Fibroblast of the conjunctiva (primary cell): ENCODE measurements at regions not wholly inside any gene's neighbourhood (a gene's known extent, or its start where the extent isn't known, plus 50 kb on each side); places are given as distances from the start of the nearest gene placed in this dataset.

Source experiments
- DNase-seq: peaks from one replicate; pipeline ENCODE4 v3.0.0-alpha.2; 2010; ENCODE audit warnings: low read depth

DNA sequence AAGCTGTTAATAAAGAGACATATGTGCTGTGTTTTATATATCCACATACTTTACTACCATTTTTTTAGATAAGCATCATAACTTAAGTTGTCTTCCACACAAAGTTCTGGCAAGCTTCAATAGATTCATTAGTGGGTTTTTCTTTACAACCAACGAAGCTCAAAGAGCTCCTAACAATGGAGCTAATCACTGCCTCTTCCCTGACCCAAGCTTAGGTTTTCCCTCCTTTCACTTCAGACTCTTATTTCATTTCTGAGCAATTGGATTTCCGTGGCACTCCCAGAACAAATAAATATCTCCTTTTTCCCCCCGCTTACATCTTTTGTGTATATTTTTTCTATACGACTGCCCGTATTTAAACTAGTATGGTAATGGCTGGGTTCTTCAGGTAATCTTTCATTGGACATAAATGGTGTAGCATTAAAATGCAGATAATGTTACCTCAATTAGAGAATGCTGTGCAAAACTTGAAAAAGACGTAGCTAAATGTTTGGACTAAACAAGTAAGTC, 275.5 kb upstream of the TMEM161B start:
- no peak for DNase-seq

DNA sequence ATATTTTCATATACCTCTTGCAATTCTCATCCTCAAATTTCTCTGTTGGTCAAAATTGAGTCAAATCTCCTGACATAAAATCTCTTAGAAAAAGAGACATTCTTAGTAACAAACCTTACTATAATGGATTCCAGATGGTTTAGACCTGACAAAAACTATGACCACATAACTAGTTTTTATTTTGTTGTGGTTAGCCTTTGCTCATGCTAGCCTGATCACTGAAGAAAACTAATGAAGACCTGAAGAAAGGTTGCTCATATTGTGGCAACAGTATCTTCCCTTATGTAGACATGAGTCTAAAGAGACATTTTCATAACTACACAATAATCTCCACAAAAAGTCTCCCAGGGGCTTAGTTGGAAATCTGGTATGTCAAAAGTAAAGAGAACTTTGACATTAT, 274.1 kb upstream of the TMEM161B start:
- no peak for DNase-seq

DNA sequence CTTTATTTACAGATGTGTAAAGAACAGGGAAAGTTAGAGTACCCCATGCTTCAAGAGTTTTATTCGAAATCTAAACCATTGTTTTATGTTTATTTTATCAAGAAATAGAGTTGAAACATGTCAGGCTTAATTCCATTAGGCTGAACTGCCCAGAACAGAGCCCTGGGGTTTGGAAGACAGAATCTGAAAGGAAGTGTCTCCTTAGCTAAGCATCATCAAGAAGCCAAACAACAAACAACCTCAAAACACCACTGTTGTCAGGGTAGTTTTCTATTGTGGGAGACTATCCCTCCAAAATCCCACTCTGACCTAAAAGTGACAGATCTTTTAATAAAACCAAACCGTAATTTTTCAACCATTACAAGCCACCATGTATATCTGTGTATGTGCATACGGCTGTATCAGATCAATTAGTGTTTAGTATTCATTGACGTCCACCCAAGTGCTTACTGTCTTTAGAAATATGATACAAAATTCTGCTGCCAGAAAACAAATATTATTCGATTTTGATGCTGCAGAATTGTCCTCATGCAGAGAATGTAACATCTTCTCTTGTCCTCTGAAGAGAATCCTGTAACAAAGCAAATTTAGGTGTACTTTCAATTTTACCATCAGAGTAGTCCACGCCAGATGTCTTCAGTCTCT, 271.9 kb upstream of the TMEM161B start:
- DNase-seq = no peak

DNA sequence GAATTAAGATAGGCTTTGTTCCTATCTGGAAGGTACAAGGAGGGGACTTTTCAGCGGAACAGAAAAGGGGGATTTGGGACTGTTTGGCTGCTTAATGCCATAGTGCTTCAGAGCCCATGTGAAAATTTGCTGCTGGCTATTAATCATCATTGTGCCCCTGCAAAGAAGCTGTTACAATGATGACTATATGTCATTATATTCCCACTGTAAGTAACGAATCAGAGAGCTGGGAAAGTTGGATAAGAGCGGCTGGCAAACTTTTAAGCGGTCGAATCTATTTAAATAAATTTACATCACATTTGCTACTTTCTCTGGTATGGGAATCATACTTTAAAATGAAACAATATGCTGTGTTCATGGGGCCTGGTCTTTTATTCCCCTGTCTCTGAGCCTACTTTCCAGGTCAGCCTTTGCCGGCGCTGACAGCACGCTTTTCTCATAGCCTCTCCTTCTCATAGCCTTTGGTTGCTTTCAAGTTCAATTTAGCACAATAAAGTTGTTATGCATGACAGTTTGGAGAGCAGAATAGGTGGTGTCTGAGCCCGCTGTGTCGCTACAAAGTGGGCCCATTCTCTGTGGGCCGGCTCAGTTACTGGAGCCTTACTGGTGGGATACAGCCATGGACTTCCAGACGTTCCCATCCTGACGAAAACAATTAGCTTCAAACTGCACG, 271.2 kb upstream of the TMEM161B start:
- no peak for DNase-seq

DNA sequence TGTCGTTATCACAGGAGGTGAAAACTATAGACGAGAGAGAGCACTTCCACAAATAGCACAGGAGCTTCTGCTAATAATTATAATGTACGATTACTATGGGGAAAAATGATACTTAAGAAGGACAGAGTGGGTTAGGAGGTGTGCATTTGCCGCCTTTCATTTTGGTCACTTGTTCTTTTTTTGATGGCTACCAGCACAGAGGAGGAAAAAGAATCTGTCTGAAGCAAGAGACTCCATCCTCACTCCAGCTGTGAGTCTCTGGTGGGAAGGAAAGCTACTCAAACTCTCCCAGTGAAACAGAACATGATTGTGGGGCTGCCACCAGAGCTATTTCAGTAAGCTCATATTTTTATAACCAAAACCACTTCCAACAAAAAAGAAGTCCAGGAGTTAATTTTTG, 270.4 kb upstream of the TMEM161B start:
- DNase-seq = no peak

DNA sequence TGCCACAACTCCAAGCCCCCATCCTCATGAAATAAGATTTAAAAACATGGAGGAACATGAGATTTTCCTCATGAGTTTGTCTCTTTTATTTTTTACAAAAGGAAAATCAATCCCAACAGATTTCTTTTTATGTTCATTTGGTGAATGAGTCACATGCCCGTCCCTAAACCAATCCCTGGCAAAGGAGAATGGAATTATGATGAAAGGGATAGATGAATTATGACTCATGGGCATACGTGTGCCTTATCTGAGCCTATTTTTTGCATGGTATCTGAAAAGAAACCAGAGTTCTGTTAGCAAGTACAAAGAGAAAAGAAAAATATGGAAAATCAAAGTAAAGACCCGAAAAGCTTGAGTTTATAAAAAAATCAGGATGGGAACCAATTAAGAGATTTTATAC, 267.5 kb upstream of the TMEM161B start:
- DNase-seq = no peak

DNA sequence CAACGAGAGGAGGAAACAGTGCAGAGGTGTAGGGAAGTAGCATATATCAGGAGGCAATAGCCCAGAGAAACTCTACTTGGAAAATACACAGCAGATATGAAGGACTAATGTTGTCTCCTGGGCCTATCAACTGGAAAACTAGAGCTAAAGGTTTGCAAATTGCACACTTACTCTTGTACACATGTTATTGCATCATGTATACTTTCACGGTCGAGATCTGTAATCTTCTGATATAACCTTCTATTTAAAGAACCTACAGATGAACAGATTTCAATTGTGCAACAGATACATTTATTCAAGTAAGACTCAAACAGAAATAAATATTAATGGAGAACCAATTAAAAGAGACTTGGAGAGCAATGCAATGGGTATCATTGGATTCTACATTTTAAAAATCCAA, 256.3 kb upstream of the TMEM161B start:
- DNase-seq = no peak

DNA sequence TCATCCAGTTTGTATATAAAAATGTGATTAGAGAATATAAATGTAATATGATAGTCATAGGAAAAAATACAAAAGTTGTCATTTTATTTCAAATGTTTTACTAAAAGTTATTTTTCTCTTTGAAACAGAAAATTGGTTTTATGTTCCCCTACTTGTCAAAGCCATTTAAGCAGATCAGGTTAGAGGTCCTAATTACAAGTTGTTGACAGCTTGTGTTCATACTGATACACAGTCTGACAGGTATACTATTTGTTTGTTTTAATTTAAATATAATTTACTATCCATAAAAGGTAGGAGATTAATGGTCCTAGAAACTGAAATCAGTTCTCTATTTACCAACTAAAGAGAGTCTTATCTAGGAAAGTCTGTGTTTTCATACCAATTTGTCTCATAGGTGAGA, 250.4 kb upstream of the TMEM161B start:
- DNase-seq = no peak

DNA sequence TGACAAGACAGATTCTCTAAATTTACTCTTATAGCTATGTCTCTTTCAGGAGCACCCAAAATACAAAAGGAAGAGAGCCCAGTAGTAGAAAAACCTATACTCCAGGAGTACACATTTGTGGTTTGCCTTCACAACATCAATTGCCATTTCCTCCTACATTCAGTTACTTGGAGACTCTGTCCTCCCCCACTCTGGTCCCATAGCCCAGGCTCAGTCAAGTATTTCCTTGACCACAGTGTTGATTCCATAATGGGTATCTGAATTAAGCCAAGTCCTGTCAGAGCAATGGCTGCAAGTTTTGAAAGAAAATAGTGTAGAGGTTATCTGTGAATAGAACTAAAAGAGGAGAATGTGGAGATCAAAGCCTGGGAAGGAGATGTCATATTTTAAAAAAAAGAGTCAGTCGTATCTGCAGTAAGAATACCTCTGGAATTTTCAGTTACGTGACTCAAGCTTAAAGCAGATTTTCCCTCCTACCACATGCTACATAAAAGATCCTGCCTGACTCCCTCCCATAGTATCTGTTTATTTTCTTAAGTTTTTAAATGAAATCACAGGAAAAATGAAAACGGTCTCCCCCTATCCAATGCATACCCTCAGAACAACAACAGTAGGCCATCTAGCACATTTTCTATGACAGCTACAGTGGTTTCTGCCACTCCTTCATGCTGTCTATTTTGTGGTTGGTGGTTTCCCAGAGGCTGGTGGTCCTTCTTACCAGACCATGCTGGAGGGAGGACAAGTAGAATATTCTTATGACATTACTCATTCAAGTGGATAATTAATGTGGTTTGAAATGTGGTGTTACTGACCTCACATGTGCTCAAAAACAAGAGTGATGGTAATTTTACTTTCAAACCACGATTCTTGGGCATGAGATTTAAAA, 249.7 kb upstream of the TMEM161B start:
- no peak for DNase-seq

DNA sequence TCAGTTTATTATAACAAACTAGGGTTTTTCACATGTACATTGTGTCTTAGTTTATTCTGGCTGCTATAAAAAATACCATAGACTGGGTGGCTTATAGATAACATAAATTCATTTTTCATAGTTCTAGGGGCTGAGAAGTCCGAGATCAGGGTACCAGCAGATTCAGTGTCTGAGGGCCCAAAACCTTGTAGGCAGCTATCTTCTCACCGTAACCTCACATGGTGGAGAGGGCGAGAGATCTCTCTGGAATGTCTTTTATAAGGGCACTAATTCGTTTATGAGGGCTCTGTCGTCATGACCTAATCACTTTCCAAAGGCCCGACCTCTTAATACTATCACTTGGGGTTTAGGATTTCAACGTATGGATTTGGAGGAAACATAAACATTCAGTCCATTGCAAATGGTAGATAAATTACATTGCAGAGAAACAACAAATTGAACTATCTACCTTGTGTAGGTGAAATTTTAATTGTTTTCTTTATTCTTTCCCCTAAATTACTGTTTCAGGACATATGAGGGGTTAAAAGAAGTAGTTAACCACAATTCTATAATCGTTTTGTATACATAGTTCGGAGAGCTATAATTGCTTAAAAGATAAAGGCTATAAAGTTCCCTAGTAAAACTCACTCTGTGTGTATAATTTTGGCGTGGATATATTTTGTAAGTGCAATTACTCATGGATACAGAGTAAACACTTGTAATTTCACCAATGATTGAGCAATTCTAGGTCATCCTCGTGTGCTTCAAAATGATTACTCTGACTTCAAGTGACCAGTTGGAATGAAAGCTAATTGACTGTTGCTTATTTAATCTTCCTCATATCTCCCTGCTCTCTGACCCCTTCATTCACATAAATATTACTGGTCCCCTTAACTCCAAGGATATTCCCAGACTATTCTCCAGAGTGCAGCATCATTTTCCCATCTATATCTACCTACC, 247.5 kb upstream of the TMEM161B start:
- DNase-seq = no peak

DNA sequence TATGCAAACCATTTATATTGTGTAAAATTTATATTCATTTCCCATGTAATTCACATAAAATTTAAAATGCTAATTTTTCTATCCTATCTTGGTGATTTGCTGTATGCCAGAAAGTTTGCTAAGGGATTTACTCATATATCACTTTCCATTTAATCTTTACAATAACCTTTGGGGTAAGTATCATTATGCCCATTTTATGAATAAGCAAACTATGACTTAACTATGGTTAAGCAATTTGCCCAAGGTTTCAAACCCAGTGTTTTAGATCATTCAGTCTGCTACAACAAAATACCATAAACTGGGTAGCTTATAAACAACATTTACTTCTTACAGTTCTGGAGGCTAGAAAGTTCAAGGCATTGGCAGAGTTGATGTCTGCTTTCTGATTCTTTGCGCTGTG, 246.4 kb upstream of the TMEM161B start:
- no peak for DNase-seq

DNA sequence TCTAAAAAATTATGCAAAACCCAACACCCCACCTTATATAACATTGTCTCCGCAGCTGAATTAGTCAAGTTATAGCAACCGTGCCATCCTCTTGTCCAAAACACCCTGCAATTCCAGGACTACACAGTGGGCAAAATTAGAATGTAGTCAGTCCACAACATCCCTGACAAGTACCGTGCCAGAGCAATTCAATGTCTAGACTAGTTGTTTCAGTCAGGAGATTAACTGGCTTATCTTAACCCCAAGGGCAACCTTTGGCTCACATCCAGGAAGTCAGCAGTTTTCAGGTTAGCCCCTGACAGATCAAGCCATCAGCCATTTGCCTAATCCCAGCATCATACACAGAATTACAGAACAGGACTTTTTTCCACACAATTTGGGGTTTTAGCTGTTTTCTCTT, 240.8 kb upstream of the TMEM161B start:
- no peak for DNase-seq

DNA sequence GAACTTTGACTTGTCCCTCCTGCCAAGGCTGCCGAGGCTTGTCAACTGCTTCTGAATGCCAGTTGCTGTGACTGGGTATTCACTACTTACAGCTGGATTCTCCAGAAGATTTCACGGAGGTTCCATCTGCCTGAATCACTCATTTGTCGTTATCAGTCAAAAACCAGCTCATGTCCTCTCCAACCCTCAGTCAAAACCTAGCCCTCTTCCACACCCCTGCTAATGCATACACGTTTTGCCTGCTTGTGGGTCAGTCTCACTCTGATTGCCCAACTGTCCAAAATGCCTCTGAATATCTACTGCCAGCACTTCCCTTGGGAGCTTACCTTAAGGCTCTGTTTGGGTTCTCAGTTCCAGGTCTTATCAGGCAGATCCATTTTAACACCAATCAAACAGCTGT, 238.6 kb upstream of the TMEM161B start:
- DNase-seq = no peak

DNA sequence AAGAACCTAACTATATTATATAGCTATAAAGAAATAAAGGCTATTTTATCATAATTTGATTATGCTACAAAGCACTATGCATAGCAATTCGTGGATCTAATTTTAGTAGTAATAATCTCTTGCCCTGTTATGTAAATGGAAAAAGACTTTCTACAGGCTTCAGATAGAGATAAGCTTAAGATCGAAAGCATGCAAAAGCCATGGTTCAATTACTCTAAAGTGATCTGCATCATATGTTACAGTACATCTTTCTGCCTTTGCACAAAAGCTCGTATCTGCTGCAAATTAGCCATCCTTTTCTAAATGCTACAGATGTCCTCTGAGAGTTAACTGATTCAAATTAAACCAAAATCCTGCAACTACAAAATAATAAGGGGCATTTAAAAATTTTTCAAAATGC, 234.8 kb upstream of the TMEM161B start:
- no peak for DNase-seq

DNA sequence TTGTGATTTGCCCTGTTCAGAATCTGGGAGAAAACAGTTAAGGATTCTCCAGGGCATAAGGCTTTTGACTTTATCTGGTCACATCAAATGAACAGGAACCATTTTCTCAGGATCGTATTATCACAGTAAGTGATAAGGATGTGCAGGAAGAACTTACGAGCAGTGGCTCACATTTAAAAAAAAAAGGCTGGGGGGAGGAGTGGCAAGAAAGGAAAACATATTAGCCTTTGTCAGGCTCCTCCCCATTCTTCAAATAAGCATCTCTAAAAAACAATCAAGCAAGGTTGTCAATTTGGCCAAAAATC, 234.3 kb upstream of the TMEM161B start:
- DNase-seq = no peak

DNA sequence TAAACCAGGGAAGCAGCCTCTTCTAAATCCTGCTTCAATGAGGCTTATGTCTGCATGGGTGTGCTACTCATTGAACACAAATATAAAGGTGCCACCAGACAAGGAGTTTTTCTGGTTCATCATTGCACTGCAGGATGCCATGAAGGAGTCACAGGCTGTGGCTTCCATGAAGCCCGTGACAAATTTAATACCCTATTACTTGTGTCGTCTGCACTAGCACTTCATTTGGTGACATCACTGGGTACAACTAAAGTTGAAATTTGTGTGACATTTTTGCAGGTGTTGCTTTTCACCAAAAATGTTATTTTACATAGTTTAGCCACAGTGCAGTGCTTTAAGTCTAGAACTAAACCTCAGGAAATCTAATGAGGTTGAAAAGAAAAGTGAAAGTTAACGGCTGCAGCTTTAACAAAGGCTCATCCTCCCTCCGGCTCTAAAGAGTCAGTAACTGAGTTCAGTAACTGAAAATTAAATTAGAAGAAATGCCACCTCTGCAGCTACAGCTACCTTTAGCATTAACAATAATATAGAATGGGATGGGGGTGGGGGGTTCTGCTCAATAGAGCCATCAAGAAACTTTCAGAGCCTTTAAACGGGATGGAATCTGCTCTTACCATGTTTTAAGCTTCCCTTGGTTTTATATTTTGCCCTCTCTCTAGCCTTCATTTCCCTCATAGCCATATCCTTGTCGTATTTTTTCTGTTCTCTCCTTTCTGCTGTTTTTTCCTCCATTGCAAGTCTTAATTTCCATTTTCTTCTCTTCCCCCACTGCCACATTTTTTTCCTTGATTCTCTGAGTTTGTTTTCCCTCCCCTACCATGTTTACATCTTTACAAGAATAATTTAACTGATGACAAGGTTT, 233.8 kb upstream of the TMEM161B start:
- DNase-seq = no peak

DNA sequence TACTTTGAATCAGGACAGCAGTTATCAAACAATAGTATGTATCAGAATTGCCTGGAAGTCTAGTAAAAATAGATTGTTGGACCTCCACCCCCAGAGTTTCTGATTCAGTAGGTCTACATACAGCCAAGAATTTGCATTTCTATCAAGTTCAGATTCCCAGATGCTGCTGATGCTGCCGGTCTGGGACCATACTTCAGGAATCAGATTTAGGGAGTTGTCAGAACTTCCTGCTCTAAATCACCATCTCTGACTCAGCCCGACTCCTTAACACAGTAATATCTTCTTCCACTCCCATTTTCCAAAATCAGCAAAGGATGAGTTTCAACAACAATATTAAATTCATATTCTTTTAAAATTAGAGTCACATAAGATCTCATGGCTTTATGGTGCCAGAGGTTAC, 227.2 kb upstream of the TMEM161B start:
- no peak for DNase-seq

DNA sequence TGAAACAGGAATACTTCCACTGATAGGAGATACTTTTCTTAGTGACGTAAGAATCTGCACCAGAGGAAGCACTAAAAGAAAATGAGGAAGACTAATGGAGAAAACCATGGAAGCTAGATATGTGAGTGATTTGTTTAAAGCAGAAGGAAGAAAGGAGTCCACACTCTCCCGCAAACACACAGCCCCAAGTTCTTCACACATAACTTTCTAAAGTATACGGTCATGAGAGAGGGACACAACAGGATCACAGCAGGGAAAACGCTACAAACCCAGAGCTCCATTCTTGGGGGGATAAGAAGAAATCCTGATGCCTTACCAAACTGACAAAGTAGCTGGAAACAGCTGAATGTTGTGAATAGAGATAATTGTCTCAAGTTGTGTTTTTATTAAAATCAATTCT, 222.2 kb upstream of the TMEM161B start:
- DNase-seq = no peak

DNA sequence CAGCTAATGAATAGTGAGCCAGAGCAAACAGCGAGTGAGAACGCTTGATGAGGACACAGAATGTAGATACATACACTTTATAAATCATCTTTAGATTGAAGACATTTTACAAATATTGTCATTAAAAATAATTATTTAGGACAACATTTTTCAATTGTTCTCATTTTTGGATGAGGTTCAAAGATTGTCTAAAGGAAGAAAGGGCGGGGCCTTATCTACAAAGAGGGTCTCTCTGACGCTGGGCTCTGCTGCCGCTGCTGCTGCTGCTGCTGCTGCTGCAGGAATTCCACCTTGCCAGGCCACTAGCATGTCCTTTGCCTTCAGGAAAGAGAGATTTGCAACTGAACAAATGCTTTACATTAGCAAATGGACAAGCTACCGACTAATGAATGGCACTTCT, 220.7 kb upstream of the TMEM161B start:
- DNase-seq = no peak

DNA sequence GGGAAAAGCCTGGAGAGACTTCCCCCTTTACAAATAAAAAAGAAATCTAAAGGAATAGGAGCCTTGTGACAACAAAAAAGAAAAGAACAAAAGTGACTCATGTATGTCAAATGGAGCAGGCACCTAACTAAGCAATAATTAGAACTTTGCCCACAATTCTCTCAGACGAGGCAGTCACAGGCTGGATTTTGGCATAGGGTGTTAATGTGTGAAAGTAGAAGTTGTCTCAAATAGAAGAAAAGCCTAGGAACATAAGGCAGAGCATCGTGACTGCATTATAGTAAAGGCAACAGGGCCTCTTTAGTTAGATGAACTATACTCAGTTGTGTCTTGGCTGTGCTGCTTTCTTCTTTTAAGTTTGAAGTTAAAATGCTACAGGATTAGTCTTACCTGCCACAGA, 219.9 kb upstream of the TMEM161B start:
- DNase-seq = no peak

DNA sequence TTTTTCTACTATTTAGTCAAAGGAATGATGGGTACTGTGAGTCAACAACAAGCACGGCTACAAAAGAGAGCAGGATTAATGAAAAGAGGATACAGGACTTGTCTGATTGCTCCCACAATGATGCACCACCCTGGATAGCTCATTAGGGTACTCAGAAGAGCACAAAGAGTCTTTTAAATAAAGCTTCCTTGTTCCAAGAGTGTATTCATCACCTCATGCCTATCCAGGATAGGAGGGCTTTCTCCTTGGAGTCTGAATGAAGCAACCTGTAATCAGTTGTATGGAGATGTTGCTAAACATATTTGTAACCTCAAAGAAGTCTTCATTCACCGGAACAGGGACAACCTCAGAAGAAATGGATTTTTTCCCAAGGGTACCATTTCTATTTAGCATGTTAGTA, 219.5 kb upstream of the TMEM161B start:
- DNase-seq = no peak
